COLO829 (cell line): ENCODE measurements at regions not wholly inside any gene's neighbourhood (a gene's known extent, or its start where the extent isn't known, plus 50 kb on each side); places are given as distances from the start of the nearest gene placed in this dataset.
A peak's percentile ranks its signal among the peaks of the same experiment; 100 is the strongest.

Experiments used
- DNase-seq: peaks from one replicate; pipeline ENCODE4 v3.0.0; 2012; ENCODE audit warnings: low spot score

GRCh38 chr15:31456354-31457060 lies 129.9 kb downstream of the KLF13 start:
- DNase-seq, result no peak

- no peak for DNase-seq
Observed at GRCh38 chr15:31457161-31457560, 130.5 kb downstream of the KLF13 start.

GRCh38 chr15:31457631-31458526 lies 131.2 kb downstream of the KLF13 start:
- no peak for DNase-seq

- peak; percentile 2 for DNase-seq
Observed at GRCh38 chr15:31458596-31459399, 132.2 kb downstream of the KLF13 start.

- no peak for DNase-seq
Observed at GRCh38 chr15:31459400-31459748, 132.7 kb downstream of the KLF13 start.

GRCh38 chr15:31461375-31461774 lies 134.7 kb downstream of the KLF13 start:
- no peak for DNase-seq

- no peak for DNase-seq
Observed at GRCh38 chr15:31461911-31462480, 135.4 kb downstream of the KLF13 start.

- no peak for DNase-seq
Observed at GRCh38 chr15:31463521-31464102, 137.0 kb downstream of the KLF13 start.

GRCh38 chr15:31464216-31465082 lies 137.8 kb downstream of the KLF13 start:
- no peak for DNase-seq

GRCh38 chr15:31465083-31465955 lies 138.7 kb downstream of the KLF13 start:
- DNase-seq, result no peak

- no peak for DNase-seq
Observed at GRCh38 chr15:31467361-31467760, 140.7 kb downstream of the KLF13 start.

GRCh38 chr15:31468911-31469785 lies 142.5 kb downstream of the KLF13 start:
- no peak for DNase-seq

- DNase-seq, result no peak
Observed at GRCh38 chr15:31469786-31470525, 143.3 kb downstream of the KLF13 start.

GRCh38 chr15:31470756-31471155 lies 144.1 kb downstream of the KLF13 start:
- DNase-seq, result no peak

GRCh38 chr15:31471731-31472430 lies 145.2 kb downstream of the KLF13 start:
- DNase-seq, result no peak

- DNase-seq, result no peak
Observed at GRCh38 chr15:31472636-31473384, 146.2 kb downstream of the KLF13 start.
